Hematopoietic multipotent progenitor cell (in vitro differentiated cells): ENCODE measurements at regions not wholly inside any gene's neighbourhood (a gene's known extent, or its start where the extent isn't known, plus 50 kb on each side); places are given as distances from the start of the nearest gene placed in this dataset.

ENCODE experiments used
- DNase-seq, 3 donors: peaks; one replicate each; pipeline ENCODE4 v3.0.0-alpha.2; 2011 to 2015; ENCODE audit warnings: low read depth in 2 of 3, low spot score in 2 of 3

- no peak for DNase-seq
Measured at GRCh38 chr3:167958141-167958540, 137.6 kb downstream of the GOLIM4 start.

- DNase-seq = no peak
Measured at GRCh38 chr3:167952969-167953368, 142.8 kb downstream of the GOLIM4 start.

GRCh38 chr3:167950212-167950611, 145.5 kb downstream of the GOLIM4 start:
- DNase-seq = no peak

- DNase-seq = peak in 2 of 3 donors; percentile 74 to 91
Measured at GRCh38 chr3:167941234-167941995, 154.3 kb downstream of the GOLIM4 start.

- no peak for DNase-seq
Measured at GRCh38 chr3:167940241-167940640, 155.5 kb downstream of the GOLIM4 start.

- DNase-seq = no peak
Measured at GRCh38 chr3:167938516-167938915, 157.2 kb downstream of the GOLIM4 start.

GRCh38 chr3:167936019-167936418, 159.7 kb downstream of the GOLIM4 start:
- DNase-seq = no peak

GRCh38 chr3:167930453-167930852, 165.3 kb downstream of the GOLIM4 start:
- no peak for DNase-seq

- no peak for DNase-seq
Measured at GRCh38 chr3:167929968-167930367, 165.8 kb downstream of the GOLIM4 start.

- DNase-seq = no peak
Measured at GRCh38 chr3:167928381-167928780, 167.3 kb downstream of the GOLIM4 start.

- DNase-seq = no peak
Measured at GRCh38 chr3:167920747-167921146, 175.0 kb downstream of the GOLIM4 start.

GRCh38 chr3:167919590-167919989, 176.1 kb downstream of the GOLIM4 start:
- no peak for DNase-seq

GRCh38 chr3:167918686-167919085, 177.0 kb downstream of the GOLIM4 start:
- DNase-seq = no peak

GRCh38 chr3:167918008-167918596, 177.6 kb downstream of the GOLIM4 start:
- no peak for DNase-seq

GRCh38 chr3:167913219-167913835, 177.8 kb downstream of the SERPINI1 start:
- DNase-seq = no peak

GRCh38 chr3:167909952-167910351, 174.4 kb downstream of the SERPINI1 start:
- no peak for DNase-seq

- no peak for DNase-seq
Measured at GRCh38 chr3:167909504-167909896, 174.0 kb downstream of the SERPINI1 start.

GRCh38 chr3:167908746-167909503, 173.4 kb downstream of the SERPINI1 start:
- DNase-seq = no peak

- DNase-seq = no peak
Measured at GRCh38 chr3:167908221-167908620, 172.7 kb downstream of the SERPINI1 start.

GRCh38 chr3:167901138-167901537, 165.6 kb downstream of the SERPINI1 start:
- no peak for DNase-seq

- peak in 1 of 3 donors; percentile 49 for DNase-seq
Measured at GRCh38 chr3:167899093-167899492, 163.6 kb downstream of the SERPINI1 start.
